NCI-H146 (cell line): ENCODE measurements at regions not wholly inside any gene's neighbourhood (a gene's known extent, or its start where the extent isn't known, plus 50 kb on each side); places are given as distances from the start of the nearest gene placed in this dataset.
"Not testable (repeated sequence)": the region's sequence is repeated elsewhere in the genome, so short reads cannot be mapped to it uniquely, and the experiment has no call there.

Experiments
- DNase-seq: peaks from one replicate; lab custom pipeline; 2025; lab: John Stamatoyannopoulos, UW

- no peak for DNase-seq
Observed at GRCh38 chr3:26070854-26071253, 281.0 kb downstream of the OXSM start.

DNA sequence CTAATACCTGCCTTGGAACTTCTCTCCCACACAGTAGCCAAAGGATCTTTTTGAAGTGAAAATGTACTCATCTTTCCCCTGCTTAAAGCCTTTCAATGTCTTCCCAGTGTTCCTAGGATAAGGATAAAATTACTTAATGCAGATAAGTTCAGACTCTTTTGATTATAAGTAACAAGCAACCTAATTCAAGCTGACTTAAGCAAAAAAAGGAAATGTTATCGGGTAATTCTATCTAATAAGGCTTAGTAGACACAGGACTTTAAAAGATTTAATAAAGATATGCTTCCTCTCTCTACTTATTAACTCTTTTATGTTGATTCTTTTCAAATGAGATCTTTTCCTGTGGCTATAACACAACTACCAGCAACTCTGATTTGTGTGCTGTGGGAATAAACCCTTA, 284.2 kb downstream of the OXSM start:
- no peak for DNase-seq

DNA sequence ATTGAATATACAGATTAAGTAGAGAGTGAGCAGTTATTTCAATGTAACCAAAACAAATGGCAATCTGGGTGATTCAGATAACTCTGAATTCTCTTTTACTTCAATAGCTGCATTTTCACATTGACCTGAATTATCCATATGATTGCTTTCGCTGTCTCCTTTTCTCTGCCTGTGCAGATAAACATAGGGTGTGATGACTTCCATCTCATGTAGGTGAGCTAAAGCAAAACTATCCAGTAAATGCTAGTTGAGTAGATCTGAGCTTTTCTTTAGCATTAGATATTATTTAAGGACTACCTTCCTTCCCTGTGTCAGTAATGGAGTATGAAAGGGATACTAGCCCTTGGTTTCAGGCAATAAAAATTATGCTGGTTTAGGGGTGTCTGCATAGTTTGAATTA, 288.6 kb downstream of the OXSM start:
- DNase-seq: no peak

DNA sequence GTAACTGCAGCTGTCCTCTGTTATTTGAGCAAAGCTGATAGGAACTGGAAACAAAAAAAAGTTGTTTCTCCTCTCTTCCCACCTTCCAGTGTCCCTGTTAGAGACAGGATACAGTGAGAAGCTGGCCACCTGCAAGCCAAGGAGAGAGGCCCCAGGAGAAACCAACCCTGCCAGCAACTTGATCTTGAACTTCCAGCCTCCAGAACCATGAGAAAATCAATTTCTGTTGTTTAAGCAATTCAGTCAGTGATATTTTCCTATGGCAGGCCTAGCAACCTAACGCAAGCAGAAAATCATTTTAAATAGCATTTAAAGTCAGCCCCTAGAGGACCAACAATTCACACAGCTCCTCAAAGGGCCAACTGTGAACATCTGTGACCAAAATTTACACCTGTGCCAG, 291.3 kb downstream of the OXSM start:
- no peak for DNase-seq

DNA sequence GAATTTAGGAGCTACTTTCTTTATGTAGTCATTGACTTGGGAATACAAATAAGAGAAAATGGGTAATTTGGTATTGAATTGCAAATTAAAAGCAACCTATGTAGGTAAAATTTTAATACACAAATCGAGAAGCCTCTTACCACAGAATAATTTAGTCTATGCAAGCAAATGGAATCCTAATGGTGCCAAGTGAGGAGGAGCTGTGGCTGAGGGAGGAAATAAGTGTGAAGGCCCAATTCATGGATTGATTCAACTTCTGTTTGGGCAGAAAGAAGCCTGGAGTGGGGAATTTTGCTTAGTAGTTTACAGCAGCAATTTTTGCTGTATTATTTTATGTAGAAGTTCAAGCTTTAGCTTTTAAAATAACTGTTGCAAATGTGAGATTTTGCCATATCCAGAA, 291.9 kb downstream of the OXSM start:
- DNase-seq: no peak

GRCh38 chr3:26082911-26083310, 293.0 kb downstream of the OXSM start:
- no peak for DNase-seq

- no peak for DNase-seq
Observed at GRCh38 chr3:26084629-26085028, 294.7 kb downstream of the OXSM start.

GRCh38 chr3:26087751-26088150, 297.9 kb downstream of the OXSM start:
- no peak for DNase-seq

DNA sequence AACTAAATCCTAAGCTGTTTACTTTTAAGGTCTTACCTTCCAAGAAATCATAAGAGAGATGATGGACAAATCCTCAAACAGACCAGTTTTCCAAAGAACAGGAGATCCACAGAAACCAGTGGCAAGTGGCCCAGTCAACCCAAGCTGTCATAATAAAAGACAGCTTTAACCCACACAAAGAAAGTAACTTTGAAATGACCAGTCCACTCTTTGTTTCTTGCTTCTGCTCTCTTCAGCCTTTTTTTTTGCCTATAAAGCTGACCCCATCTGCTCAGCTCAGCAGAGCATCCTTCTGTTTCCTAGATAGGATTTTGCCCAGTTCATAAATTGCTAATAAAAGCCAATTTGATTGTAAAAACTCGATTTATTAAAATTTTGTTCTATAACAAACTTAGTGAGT, 299.4 kb downstream of the OXSM start:
- DNase-seq: no peak

DNA sequence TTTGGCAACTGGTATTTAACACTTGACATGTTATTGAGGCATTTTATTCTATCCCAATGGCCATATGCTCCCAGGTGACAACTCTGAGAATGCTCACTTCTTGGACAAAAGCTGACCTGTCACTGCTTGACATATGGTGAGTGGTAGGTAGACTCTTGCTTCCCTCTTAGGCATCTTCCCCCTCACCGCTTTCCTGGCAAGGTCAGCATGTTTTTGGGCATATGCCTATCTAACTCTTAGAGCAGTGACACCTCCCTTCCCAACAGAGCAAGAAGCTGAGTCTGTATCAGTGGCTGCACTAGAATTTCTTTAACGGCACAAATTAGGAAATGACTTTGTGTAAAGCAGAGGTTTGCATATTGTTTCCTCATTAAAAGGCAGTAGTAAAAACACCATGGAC, 300.7 kb downstream of the OXSM start:
- DNase-seq: no peak

GRCh38 chr3:26091096-26091495, 301.2 kb downstream of the OXSM start:
- DNase-seq: no peak

- DNase-seq: no peak
Observed at GRCh38 chr3:26091626-26092025, 301.7 kb downstream of the OXSM start.

GRCh38 chr3:26097111-26097510, 307.2 kb downstream of the OXSM start:
- not testable (repeated sequence) for DNase-seq

GRCh38 chr3:26099692-26100091, 309.8 kb downstream of the OXSM start:
- DNase-seq: no peak

GRCh38 chr3:26100176-26100575, 310.3 kb downstream of the OXSM start:
- DNase-seq: no peak

DNA sequence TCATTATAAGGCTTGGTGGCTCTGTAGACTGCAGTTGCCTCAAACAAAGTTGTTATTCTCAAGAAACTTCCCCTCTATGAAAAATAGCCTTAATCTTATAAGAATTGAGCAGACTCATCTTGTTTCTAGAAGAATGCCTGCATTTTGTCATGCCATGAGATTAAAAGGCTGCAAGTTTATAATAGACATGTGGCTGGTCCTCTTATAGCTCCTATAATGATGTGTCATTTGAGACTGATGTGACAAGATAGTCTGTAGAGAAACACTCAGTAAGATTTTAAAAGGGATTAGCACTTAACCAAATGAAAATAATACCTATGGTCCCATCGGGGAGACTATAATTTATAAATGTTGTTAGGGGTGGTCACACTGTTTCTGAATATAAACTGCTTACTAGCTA, 312.5 kb downstream of the OXSM start:
- DNase-seq: no peak

DNA sequence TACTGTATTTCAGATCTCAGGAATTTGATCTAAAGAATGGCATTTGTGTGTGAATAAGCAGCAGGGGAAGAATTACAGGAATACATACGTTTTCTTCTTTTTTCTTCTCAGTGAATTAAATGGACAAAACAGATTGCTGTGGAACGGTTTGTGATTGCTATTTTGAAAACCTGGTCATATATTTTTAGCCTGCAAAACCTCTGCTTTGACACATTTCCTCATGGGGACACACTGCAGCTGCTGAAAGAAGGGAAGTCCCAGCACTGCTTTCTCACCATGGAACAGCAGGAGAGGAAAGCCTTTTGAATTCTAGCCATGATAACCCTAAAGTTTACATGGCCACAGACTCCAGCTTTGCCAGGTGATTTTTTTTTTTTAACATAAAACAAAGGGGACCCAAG, 315.0 kb downstream of the OXSM start:
- no peak for DNase-seq

GRCh38 chr3:26105261-26105660, 315.4 kb downstream of the OXSM start:
- DNase-seq: no peak

DNA sequence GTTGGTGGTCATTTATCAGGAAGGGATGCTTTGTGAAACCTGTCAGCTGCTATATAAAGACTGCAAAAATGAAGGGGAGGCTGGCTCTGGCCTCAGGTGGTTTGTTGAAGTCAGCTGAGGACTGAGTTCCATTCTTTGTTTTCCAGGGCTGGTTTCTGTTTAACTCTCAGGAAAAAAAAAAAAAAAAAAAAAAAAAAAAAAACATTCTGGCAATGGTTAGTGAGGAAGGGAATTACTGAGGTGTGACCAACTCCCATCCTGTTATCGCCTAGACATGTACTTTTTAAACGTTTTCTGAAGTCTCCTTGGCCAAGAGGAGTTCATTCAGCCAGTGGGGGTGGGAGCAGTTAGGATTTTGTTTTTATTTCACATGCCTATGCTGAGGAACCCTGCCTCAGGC, 316.3 kb downstream of the OXSM start:
- DNase-seq: no peak

DNA sequence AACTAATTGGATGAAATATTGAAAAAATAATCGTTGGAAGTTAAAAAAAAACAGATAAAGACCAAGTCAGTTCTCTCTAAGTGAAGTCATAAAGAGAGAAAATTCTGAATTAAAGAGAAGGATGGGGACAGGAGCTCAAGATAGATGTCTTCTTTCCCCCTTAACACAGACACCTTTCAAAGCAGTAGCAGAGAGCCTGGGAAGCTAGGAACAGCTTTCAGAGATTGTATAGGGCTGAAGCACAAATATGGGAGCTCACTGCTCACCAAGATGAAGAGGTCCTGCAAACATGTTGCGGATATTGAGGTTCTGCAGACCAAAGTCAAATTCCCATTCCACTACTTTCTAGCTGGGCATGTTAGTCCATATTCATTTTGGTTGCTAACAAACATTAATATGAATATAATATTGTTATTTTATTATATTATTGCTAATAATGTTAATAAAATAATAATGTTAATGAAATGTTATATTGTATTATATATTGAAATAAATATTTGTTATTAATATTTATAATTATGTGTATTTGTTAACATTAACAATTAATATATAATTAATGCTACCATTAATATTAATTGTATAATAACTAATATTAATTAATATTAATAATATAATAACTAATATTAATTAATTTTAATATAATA, 319.1 kb downstream of the OXSM start:
- no peak for DNase-seq

DNA sequence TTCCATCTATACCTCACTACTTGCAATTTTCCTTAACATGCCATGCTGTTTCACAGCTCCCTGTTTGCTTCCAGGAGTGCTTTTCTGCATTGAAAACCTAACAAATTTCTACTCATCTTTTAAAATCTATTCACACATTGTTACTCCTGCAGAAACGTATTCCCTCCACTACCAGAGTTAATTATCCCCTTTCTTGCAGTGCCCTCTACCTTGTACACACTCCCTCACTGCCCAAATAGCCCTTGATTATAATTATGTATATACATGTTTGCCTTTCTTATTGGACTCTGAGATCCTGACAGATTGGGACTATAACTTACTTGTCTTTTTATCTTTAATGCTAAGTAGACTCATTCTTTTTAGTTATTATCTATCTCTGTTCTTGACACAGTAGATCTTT, 325.0 kb downstream of the OXSM start:
- DNase-seq: no peak

DNA sequence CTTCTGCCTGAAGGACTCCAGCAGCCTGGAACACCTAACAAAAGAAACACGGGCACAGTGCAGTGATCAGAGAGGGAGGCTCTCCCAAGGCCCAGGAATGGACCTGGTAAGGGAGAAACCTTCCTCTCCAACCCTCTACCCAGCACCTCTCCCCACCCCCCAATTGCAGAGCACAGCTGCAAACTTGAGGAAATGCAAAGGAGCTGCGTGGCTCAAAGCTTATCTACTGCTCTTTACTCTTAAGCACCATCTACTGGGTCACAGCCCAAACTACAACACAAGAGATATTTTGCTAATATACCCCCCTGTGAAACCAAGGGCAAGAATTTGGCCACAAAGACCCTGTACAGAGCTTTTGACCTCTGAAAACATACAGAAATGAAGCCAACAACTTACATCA, 328.3 kb downstream of the OXSM start:
- no peak for DNase-seq

- no peak for DNase-seq
Observed at GRCh38 chr3:26132942-26133341, 343.1 kb downstream of the OXSM start.

DNA sequence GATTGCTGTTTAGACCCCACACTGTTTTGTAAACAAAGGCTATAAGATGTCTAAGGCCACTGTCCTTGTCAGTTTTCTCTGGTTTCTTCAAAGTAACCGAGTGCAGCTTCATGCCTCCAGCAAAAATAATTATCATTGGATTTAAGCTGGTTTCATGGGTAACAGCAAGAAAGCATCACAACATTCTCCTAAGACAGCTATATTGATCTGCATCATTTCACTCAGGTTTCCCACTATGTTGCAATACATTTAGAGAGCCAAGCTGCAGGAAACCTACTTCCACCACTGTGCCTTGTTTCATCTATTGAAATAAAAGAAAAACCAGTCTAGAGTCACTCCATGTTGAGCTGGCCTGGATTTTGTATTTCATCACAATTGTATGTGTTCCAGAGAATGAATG, 351.4 kb downstream of the OXSM start:
- no peak for DNase-seq

DNA sequence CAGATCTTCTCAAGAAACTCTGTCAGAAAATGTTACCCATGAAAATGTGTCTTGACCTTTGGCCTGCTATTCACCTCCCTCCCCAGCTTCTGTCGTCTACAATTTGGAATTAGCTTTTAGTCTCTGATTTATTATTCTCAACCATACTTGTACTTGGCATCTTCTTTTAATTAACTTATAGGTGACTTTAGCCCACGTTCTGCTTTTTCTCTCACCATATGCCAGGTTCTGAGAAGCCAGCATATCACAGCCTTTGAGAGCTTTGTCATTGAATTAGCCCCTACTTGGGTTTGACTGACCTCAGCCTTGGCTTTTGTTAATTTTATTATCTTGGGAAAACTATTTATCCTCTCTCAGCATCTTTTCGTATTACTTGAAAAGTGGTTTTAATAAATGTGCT, 355.9 kb downstream of the OXSM start:
- no peak for DNase-seq
